ENCODE measurements at regions not wholly inside any gene's neighbourhood (a gene's known extent, or its start where the extent isn't known, plus 50 kb on each side); places are given as distances from the start of the nearest gene placed in this dataset.

GRCh38 chr1:57655161-57655560 is 231.3 kb upstream of the DAB1 start (continued):
- TF ChIP-seq ZBTB33 (IDR thresholded peaks at IDR 0.05) = no peak

- TF ChIP-seq MAX (IDR thresholded peaks at IDR 0.05) = no peak
- TF ChIP-seq YY1 (IDR thresholded peaks at IDR 0.05) = no peak
- TF ChIP-seq TAF1 (conservative IDR thresholded peaks at IDR 0.05) = no peak
- no peak for TF ChIP-seq FOXA2 (IDR thresholded peaks at IDR 0.05)
- no peak for TF ChIP-seq GABPA (IDR thresholded peaks at IDR 0.05 in 1 of 2, conservative IDR thresholded peaks at IDR 0.05 in 1 of 2)
- no peak for TF ChIP-seq RXRA (IDR thresholded peaks at IDR 0.05)
- no peak for TF ChIP-seq SP1 (IDR thresholded peaks at IDR 0.05)
- no peak for TF ChIP-seq FOXA1 (IDR thresholded peaks at IDR 0.05)
- no peak for TF ChIP-seq HNF4A (conservative IDR thresholded peaks at IDR 0.05)
- no peak for TF ChIP-seq NR2F2 (IDR thresholded peaks at IDR 0.05)
- TF ChIP-seq EGR1 (IDR thresholded peaks at IDR 0.05; ENCODE audit: low read depth in 2 of 2) = no peak
- no peak for TF ChIP-seq HNF4G (IDR thresholded peaks at IDR 0.05)
- TF ChIP-seq REST (IDR thresholded peaks at IDR 0.05) = no peak
- TF ChIP-seq RAD21 (IDR thresholded peaks at IDR 0.05) = no peak
- no peak for TF ChIP-seq CTCF (IDR thresholded peaks at IDR 0.05; ENCODE audit: low read depth, low read length, missing input control)
- TF ChIP-seq ZBTB33 (IDR thresholded peaks at IDR 0.05) = no peak
- no peak for TF ChIP-seq JUND (IDR thresholded peaks at IDR 0.05)
- TF ChIP-seq, protein P1, sequence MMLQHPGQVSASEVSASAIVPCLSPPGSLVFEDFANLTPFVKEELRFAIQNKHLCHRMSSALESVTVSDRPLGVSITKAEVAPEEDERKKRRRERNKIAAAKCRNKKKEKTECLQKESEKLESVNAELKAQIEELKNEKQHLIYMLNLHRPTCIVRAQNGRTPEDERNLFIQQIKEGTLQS (IDR thresholded peaks at IDR 0.05) = no peak
These were observed 220.8 kb upstream of the DAB1 start for GRCh38 chr1:57644667-57645066.

More at GRCh38 chr1:57644667-57645066, 220.8 kb upstream of the DAB1 start:
- Histone ChIP-seq H3K9me3 (ENCODE audit: control insufficient read depth in 4 of 4, low read length in 3 of 4) (no peaks in the 10 kb centered on the region), H3K4me3 (ENCODE audit: low read depth in 1 of 3, low read length in 3 of 3) (no peak overlapping the region), H3K27me3 (ENCODE audit: control insufficient read depth in 4 of 4, insufficient read depth in 4 of 4, low read length in 3 of 4) (peaks cover 0 to 8% (median 0%) of the 10 kb centered on the region in 4 donors), H3K9ac (ENCODE audit: low read depth in 1 of 2, low read length in 2 of 2) (no peak overlapping the region), H3K27ac (ENCODE audit: low read depth in 1 of 2, low read length in 2 of 2) (no peak overlapping the region), H3K36me3 (ENCODE audit: control insufficient read depth in 4 of 4, insufficient read depth in 3 of 4, low read depth in 1 of 4, low read length in 3 of 4) (no peaks in the 10 kb centered on the region), H3K4me1 (ENCODE audit: control insufficient read depth in 4 of 4, insufficient read depth in 4 of 4, low read length in 3 of 4) (no peaks in the 10 kb centered on the region)
- DNase-seq (ENCODE audit: low spot score) = no peak
- WGBS = 98% methylated on average over 2 of the region's 2 CpGs

Data from liver (tissue), 8 donors.